K562 (cell line): ENCODE measurements at regions not wholly inside any gene's neighbourhood (a gene's known extent, or its start where the extent isn't known, plus 50 kb on each side); places are given as distances from the start of the nearest gene placed in this dataset.

Source experiments
- ATAC-seq: fragments of 200-7000 bp; cut with Tn5 transposase; 3 replicates; pipeline ENCODE4 v1.9.1; 2020; ENCODE audit warnings: moderate library complexity
- BruUV-seq: library from RNA; stranded (reverse); fragments of 400-500 nt; replicated peaks from 2 replicates; lab custom pipeline; 2021; lab: Mats Ljungman, UMichigan
- CTCF ChIA-PET: fragments of 300-600 bp; formaldehyde crosslinking; extraction: SDS; loops from one replicate; lab custom pipeline; 2021; ENCODE audit warnings: low intra/inter-chr PET ratio; lab: Yijun Ruan, JAX
- POLR2A ChIA-PET: fragments of 300-600, 350-650 bp; sonication (Branson Sonifier 250); formaldehyde crosslinking; extraction: SDS; loops from one replicate; lab custom pipeline; 2021; ENCODE audit warnings: antibody characterized with exemption, inconsistent platforms; lab: Yijun Ruan, JAX
- DNase-seq, 4 experiments: peaks; one replicate each; pipeline versions ENCODE4 v3.0.0 to v3.0.0-alpha.2; 2011 to 2018; ENCODE audit warnings: low spot score in 3 of 4, mixed read lengths in 3 of 4; ENCODE audit errors: extremely low read depth in 1 of 4
- FAIRE-seq: peaks from 2 replicates; lab custom pipeline; 2011; peaks lifted over from hg19 to GRCh38; lab: Jason Lieb, UNC
- H2AFZ ChIP-seq: 2 replicates; pipeline ENCODE4 v1.6.0; 2011; ENCODE audit warnings: low read depth, low read length, control low read depth, inconsistent platforms
- H3K27ac ChIP-seq: fragments of 200-600 bp; 3 replicates; pipeline ENCODE4 v1.8.0; 2011; ENCODE audit warnings: low read depth, mild to moderate bottlenecking, control low read depth, inconsistent platforms, low read length, moderate library complexity, mixed read lengths; ENCODE audit errors: extremely low read depth
- H3K27me3 ChIP-seq, 2 experiments: fragments of 300-600 bp in 1 of 2; 2 replicates in 1 of 2; 3 replicates in 1 of 2; pipeline versions ENCODE4 v1.6.0 to v1.8.0; 2011; ENCODE audit warnings: inconsistent platforms in 2 of 2, low read length in 2 of 2, mild to moderate bottlenecking in 1 of 2, mixed read lengths in 1 of 2, moderate library complexity in 1 of 2; ENCODE audit not compliant: control insufficient read depth in 2 of 2, insufficient read depth in 2 of 2
- H3K36me3 ChIP-seq: fragments of 300-600 bp; 3 replicates; pipeline ENCODE4 v1.8.0; 2011; ENCODE audit warnings: mild to moderate bottlenecking, low read length, inconsistent platforms; ENCODE audit not compliant: control insufficient read depth, insufficient read depth
- H3K4me1 ChIP-seq, 2 experiments: fragments of 200-600 bp in 1 of 2; replicated peaks in 1 of 2; 2 replicates in 1 of 2; 3 replicates in 1 of 2; pipeline versions ENCODE4 v1.5.1 to v1.8.0; 2011; ENCODE audit warnings: inconsistent platforms in 2 of 2, low read length in 2 of 2, mild to moderate bottlenecking in 1 of 2, mixed read lengths in 1 of 2, moderate library complexity in 1 of 2; ENCODE audit not compliant: control insufficient read depth in 2 of 2, insufficient read depth in 2 of 2
- H3K4me2 ChIP-seq: 2 replicates; pipeline ENCODE4 v1.6.1; 2011; ENCODE audit warnings: low read length, control low read depth, inconsistent platforms, mixed read lengths; ENCODE audit not compliant: insufficient read depth
- H3K4me3 ChIP-seq: fragments of 200-600 bp; sonication (generic), shearing (Covaris generic); 2 replicates; pipeline ENCODE4 v1.5.1; 2016; ENCODE audit warnings: control low read depth, inconsistent platforms
- H3K79me2 ChIP-seq: fragments of 200-600 bp; 3 replicates; pipeline ENCODE4 v1.8.0; 2011; ENCODE audit warnings: low read length, inconsistent platforms; ENCODE audit not compliant: control insufficient read depth, insufficient read depth
- H3K9ac ChIP-seq, 2 experiments: 2 replicates each; pipeline versions ENCODE4 v1.6.0 to v1.6.1; 2011; ENCODE audit warnings: low read depth in 2 of 2, low read length in 2 of 2, control low read depth in 1 of 2, inconsistent platforms in 1 of 2, mild to moderate bottlenecking in 1 of 2, mixed read lengths in 1 of 2; ENCODE audit not compliant: insufficient read depth in 1 of 2
- H3K9me1 ChIP-seq: one replicate; pipeline ENCODE4 v1.6.0; 2011; ENCODE audit warnings: inconsistent platforms, mild to moderate bottlenecking, low read length, moderate library complexity; ENCODE audit not compliant: control insufficient read depth, insufficient read depth
- H3K9me3 ChIP-seq: replicated peaks from 2 replicates; pipeline ENCODE4 v1.5.1; 2011; ENCODE audit warnings: low read depth, low read length, inconsistent platforms; ENCODE audit not compliant: control insufficient read depth, insufficient read depth
- H4K20me1 ChIP-seq: replicated peaks from 2 replicates; pipeline ENCODE4 v1.6.1; 2011; ENCODE audit warnings: low read length, inconsistent platforms, mixed read lengths; ENCODE audit not compliant: control insufficient read depth, insufficient read depth
- ARID2 ChIP-seq: fragments of 450-650 bp; IDR thresholded peaks from 2 replicates; pipeline ENCODE4 v1.6.1; 2017; ENCODE audit warnings: antibody characterized with exemption, mild to moderate bottlenecking
- CBX1 ChIP-seq: sonication (generic); IDR thresholded peaks from 2 replicates; pipeline ENCODE4 v1.6.1; 2016; ENCODE audit warnings: antibody characterized with exemption, low read depth, mild to moderate bottlenecking
- CEBPB ChIP-seq: fragments of 450-650 bp; IDR thresholded peaks from 2 replicates; pipeline ENCODE4 v1.6.1; 2016; ENCODE audit warnings: missing genetic modification characterization, missing compliant biosample characterization
- CHD4 ChIP-seq: fragments of 200-600 bp; sonication (generic); IDR thresholded peaks from 3 replicates; pipeline ENCODE4 v1.6.1; 2012; ENCODE audit warnings: low read depth, mild to moderate bottlenecking, mixed read lengths, low read length, inconsistent platforms; ENCODE audit not compliant: insufficient read depth, insufficient replicate concordance, poor library complexity, severe bottlenecking
- ESRRB ChIP-seq: fragments of 250-450 bp; sonication (Bioruptor Pico); IDR thresholded peaks from 2 replicates; pipeline ENCODE4 v1.5.0; 2020; ENCODE audit warnings: mild to moderate bottlenecking, moderate library complexity, borderline replicate concordance
- MYNN ChIP-seq, 2 experiments: sonication (generic); formaldehyde crosslinking in 1 of 2; IDR thresholded peaks; 2 replicates each; pipeline versions ENCODE4 v1.5.0 to v1.6.1; 2016 to 2020; ENCODE audit warnings: antibody characterized with exemption in 1 of 2, missing genetic modification reagents in 1 of 2
- NCOA6 ChIP-seq: fragments of 450-650 bp; IDR thresholded peaks from 2 replicates; pipeline ENCODE4 v1.6.1; 2017; ENCODE audit warnings: mild to moderate bottlenecking
- PREB ChIP-seq: sonication (generic); formaldehyde crosslinking; IDR thresholded peaks from 2 replicates; pipeline ENCODE4 v1.8.1; 2023; ENCODE audit warnings: mild to moderate bottlenecking, missing genetic modification reagents
- RBM17 ChIP-seq: fragments of 200-400 bp; formaldehyde crosslinking; IDR thresholded peaks from 2 replicates; pipeline ENCODE4 v1.6.1; 2017; ENCODE audit warnings: low read depth, mild to moderate bottlenecking, low read length, borderline replicate concordance
- ZNF324 ChIP-seq: fragments of 250-450 bp; sonication (Bioruptor Pico); IDR thresholded peaks from 2 replicates; pipeline ENCODE4 v1.4.0; 2020; ENCODE audit warnings: mild to moderate bottlenecking
- ZNF431 ChIP-seq: sonication (generic); formaldehyde crosslinking; IDR thresholded peaks from 2 replicates; pipeline ENCODE4 v1.8.0; 2022; ENCODE audit warnings: mild to moderate bottlenecking, missing genetic modification reagents
- ZNF764 ChIP-seq: fragments of 250-450 bp; sonication (Bioruptor Pico); IDR thresholded peaks from 2 replicates; pipeline ENCODE4 v1.4.0; 2020; ENCODE audit warnings: low read depth, mild to moderate bottlenecking, moderate library complexity
- WGBS: fragments of 100-300 bp; shearing (Covaris generic); methylation state at CpG from one replicate; pipeline ENCODE4 v1.1.6; 2016; ENCODE audit warnings: low coverage, mixed read lengths; ENCODE audit not compliant: insufficient coverage; ENCODE audit errors: missing lambda C conversion rate; 5-methylcytosine and 5-hydroxymethylcytosine counted together
- in situ Hi-C: fragments of 300-500 bp; cut with MboI; formaldehyde crosslinking; loops from 4 replicates; pipeline ENCODE4 v1.15.0; 2018; ENCODE audit warnings: inconsistent platforms, mixed read lengths
- intact Hi-C: fragments of 100-400 bp; cut with micrococcal nuclease; formaldehyde crosslinking; loops from 2 replicates; pipeline ENCODE4 v1.14.2; 2022
- TF ChIP-seq, protein P1 (sequence below), 2 experiments: IDR thresholded peaks in 1 of 2; conservative IDR thresholded peaks in 1 of 2; 2 replicates each; pipeline ENCODE4 v1.6.1; 2016; ENCODE audit warnings: low read depth in 2 of 2, mild to moderate bottlenecking in 1 of 2, missing compliant biosample characterization in 1 of 2, missing genetic modification characterization in 1 of 2, moderate library complexity in 1 of 2

DNA sequence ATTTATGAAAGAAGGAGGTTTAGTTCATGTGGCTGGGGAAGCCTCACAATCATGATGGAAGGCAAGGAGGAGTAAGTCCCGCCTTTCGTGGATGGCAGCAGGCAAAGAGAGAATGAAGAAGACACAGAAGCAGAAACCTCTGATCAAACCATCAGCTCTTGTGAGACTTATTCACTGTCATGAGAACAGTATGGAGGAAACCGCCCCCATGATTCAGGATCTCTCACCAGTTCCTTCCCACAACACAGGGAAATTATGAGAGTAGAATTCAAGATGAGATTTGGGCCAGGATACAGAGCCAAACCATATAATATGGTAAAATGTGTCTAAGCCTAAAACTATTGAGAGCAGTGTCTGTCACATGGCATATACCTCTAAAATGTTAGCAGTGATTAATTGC lies 503.8 kb upstream of the CCDC179 start:
- no peaks in the 10 kb centered on the region for H3K9me1 ChIP-seq
- no peak for FAIRE-seq

More for the DNA sequence above, 503.8 kb upstream of the CCDC179 start:
- CTCF ChIA-PET: no interaction called here
- H3K79me2 ChIP-seq: no peaks in the 10 kb centered on the region
- BruUV-seq: no TSS peak
- no peak for TF ChIP-seq CHD4
- no peak for TF ChIP-seq ZNF764 (CRISPR knock-in tag)
- TF ChIP-seq ARID2: no peak
- no peak for TF ChIP-seq NCOA6
- no peak for TF ChIP-seq CEBPB (tag)
- TF ChIP-seq CBX1: no peak
- no peak for TF ChIP-seq ZNF431 (CRISPR knock-in tag)
- TF ChIP-seq, protein P1, sequence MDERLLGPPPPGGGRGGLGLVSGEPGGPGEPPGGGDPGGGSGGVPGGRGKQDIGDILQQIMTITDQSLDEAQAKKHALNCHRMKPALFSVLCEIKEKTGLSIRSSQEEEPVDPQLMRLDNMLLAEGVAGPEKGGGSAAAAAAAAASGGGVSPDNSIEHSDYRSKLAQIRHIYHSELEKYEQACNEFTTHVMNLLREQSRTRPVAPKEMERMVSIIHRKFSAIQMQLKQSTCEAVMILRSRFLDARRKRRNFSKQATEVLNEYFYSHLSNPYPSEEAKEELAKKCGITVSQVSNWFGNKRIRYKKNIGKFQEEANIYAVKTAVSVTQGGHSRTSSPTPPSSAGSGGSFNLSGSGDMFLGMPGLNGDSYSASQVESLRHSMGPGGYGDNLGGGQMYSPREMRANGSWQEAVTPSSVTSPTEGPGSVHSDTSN (CRISPR knock-in tag; IDR thresholded peaks at IDR 0.05; ENCODE audit: low read depth): no peak
- TF ChIP-seq, protein P1 (tag; conservative IDR thresholded peaks at IDR 0.05; ENCODE audit: low read depth): no peak
- no peak for TF ChIP-seq PREB (CRISPR knock-in tag)
- no peak for TF ChIP-seq MYNN (IDR thresholded peaks at IDR 0.05)
- TF ChIP-seq MYNN (CRISPR knock-in tag; IDR thresholded peaks at IDR 0.05): no peak
- no peak for TF ChIP-seq ESRRB
- TF ChIP-seq ZNF324: no peak
- TF ChIP-seq RBM17: no peak
- TF ChIP-seq, all 486 proteins: peak for 0
- no peak for ATAC-seq
- Histone ChIP-seq H3K36me3 (no peaks in the 10 kb centered on the region), H3K9ac (no peak overlapping the region), H4K20me1 (no peaks in the 10 kb centered on the region), H3K4me1 (no peaks in the 10 kb centered on the region), H3K4me3 (no peak overlapping the region), H3K27ac (no peak overlapping the region), H3K27me3 (no peaks in the 10 kb centered on the region), H3K9me3 (no peaks in the 10 kb centered on the region), H2AFZ (no peak overlapping the region), H3K4me2 (no peak overlapping the region)
- in situ Hi-C loops: no loop called here
- no peak for DNase-seq
- intact Hi-C loops: no loop called here
- POLR2A ChIA-PET: no interaction called here
- WGBS: 0% methylated on average over 3 of the region's 3 CpGs
